ENCODE measurements at regions not wholly inside any gene's neighbourhood (a gene's known extent, or its start where the extent isn't known, plus 50 kb on each side); places are given as distances from the start of the nearest gene placed in this dataset.

GRCh38 chr21:15249285-15249993 lies 184.6 kb upstream of the NRIP1 start:
- FAIRE-seq (no peak), DNase-seq (ENCODE audit: insufficient read length, low spot score) (no peak)
- TF ChIP-seq CTCF (IDR thresholded peaks at IDR 0.05; ENCODE audit: insufficient read depth, missing control alignments), result no peak

DNA sequence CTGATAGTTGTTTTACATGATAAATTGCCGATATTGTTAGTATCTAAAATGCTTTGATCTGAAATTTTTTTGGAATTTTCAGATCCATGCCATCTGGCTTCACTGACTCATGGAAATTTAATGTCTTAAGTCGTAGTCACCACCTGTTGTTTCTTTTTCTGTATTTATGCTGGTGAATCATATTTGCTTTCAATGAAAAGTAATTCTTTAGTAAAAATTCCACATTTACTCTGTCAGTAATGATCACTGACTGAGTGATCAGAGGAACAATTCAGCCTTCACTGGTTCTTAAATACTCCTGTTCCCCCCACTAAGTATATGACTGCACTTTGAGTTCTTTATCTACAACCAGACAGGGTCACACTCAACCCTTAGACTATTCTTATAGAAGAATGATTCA lies 185.6 kb upstream of the NRIP1 start:
- no peak for DNase-seq (ENCODE audit: insufficient read length, low spot score)
- no peak for TF ChIP-seq CTCF (IDR thresholded peaks at IDR 0.05; ENCODE audit: insufficient read depth, missing control alignments)
- no peak for FAIRE-seq

DNA sequence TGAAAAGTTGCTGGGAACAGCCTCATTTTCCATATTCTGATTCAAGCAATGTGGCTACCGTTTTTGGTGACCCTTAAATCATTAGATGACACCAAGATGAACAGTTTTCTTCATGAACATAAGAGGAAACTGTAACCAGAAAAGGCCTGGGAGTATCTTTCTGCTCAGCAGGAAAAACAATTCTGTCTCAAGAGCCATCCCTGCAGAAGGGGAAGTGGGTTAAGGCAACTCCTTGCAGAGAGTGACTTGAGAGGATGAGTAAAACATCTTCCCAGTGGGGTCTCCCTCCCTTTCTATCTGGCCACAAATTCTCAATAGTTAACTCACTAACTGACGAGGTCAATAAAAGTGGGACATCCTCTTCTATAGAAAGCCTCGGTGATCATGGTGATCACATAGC lies 187.6 kb upstream of the NRIP1 start:
- TF ChIP-seq CTCF (IDR thresholded peaks at IDR 0.05; ENCODE audit: insufficient read depth, missing control alignments), result no peak
- DNase-seq (ENCODE audit: insufficient read length, low spot score), result no peak
- no peak for FAIRE-seq

- DNase-seq (ENCODE audit: insufficient read length, low spot score) (no peak), FAIRE-seq (no peak)
- TF ChIP-seq CTCF (IDR thresholded peaks at IDR 0.05; ENCODE audit: insufficient read depth, missing control alignments), result no peak
Measured at GRCh38 chr21:15254111-15254510, 189.3 kb upstream of the NRIP1 start.

- FAIRE-seq, result no peak
- TF ChIP-seq CTCF (IDR thresholded peaks at IDR 0.05; ENCODE audit: insufficient read depth, missing control alignments), result no peak
- DNase-seq (ENCODE audit: insufficient read length, low spot score), result no peak
Measured at GRCh38 chr21:15255261-15255660, 190.5 kb upstream of the NRIP1 start.

DNA sequence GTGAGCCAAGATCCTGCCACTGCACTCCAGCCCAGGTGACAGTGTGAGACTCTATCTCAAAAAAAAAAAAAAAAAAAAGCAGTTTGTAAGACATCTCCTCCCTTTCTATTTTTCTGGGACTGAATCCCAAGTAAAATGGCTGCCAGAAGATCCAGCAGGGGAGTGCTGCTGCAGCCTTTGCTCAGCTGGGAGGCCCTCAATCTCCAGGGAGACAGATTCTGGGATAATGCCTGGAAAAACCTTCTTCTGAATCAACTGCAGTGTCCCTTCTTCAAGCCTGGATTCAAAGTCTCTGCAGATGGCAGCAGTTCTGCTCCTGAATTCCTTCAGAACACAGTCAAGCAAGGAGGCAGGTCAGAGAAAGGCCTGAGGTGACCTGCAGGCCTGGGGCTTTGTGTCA lies 191.0 kb upstream of the NRIP1 start:
- FAIRE-seq (no peak), DNase-seq (ENCODE audit: insufficient read length, low spot score) (no peak)
- TF ChIP-seq CTCF (IDR thresholded peaks at IDR 0.05; ENCODE audit: insufficient read depth, missing control alignments), result no peak

- no peak for TF ChIP-seq CTCF (IDR thresholded peaks at IDR 0.05; ENCODE audit: insufficient read depth, missing control alignments)
- FAIRE-seq, result no peak
Measured at GRCh38 chr21:15256996-15257395, 192.2 kb upstream of the NRIP1 start.

More at GRCh38 chr21:15256996-15257395, 192.2 kb upstream of the NRIP1 start:
- no peak for DNase-seq (ENCODE audit: insufficient read length, low spot score)

Measured in D721Med (cell line).